GM12878 (cell line): ENCODE measurements at regions not wholly inside any gene's neighbourhood (a gene's known extent, or its start where the extent isn't known, plus 50 kb on each side); places are given as distances from the start of the nearest gene placed in this dataset.

Experiments used
- ATAC-seq: fragments of 200-7000 bp; cut with Tn5 transposase; 3 replicates; pipeline ENCODE4 v1.9.1; 2020; ENCODE audit warnings: mild to moderate bottlenecking, moderate library complexity
- BruUV-seq: library from RNA; stranded (reverse); fragments of 400-500 nt; replicated peaks from 2 replicates; lab custom pipeline; 2021; lab: Mats Ljungman, UMichigan
- CTCF ChIA-PET: fragments of 300-600 bp; sonication (Branson Sonifier 250); formaldehyde crosslinking; extraction: SDS; loops from one replicate; lab custom pipeline; 2021; ENCODE audit warnings: inconsistent platforms; lab: Yijun Ruan, JAX
- POLR2A ChIA-PET: fragments of 350-600 bp; formaldehyde crosslinking; extraction: SDS; loops from one replicate; lab custom pipeline; 2021; ENCODE audit warnings: inconsistent platforms; lab: Charles Lee
- RAD21 ChIA-PET: fragments of 300-600 bp; sonication (Branson Sonifier 250); formaldehyde crosslinking; loops from one replicate; lab custom pipeline; 2023; ENCODE audit warnings: antibody characterized with exemption; ENCODE audit not compliant: unreplicated experiment; lab: Charles Lee
- SMC1A ChIA-PET: fragments of 300-600 bp; sonication (Branson Sonifier 250); formaldehyde crosslinking; loops from one replicate; lab custom pipeline; 2023; ENCODE audit not compliant: unreplicated experiment, uncharacterized antibody; lab: Charles Lee
- DNase-seq: peaks from one replicate; pipeline ENCODE4 v3.0.0-alpha.2; 2011; ENCODE audit warnings: low read depth, low spot score
- FAIRE-seq: peaks from 3 replicates; lab custom pipeline; 2011; peaks lifted over from hg19 to GRCh38; lab: Jason Lieb, UNC
- H2AFZ ChIP-seq: 2 replicates; pipeline ENCODE4 v1.6.0; 2011; ENCODE audit warnings: low read depth, low read length, control low read depth; ENCODE audit not compliant: control insufficient read depth
- H3K27ac ChIP-seq: 2 replicates; pipeline ENCODE4 v1.5.1; 2011; ENCODE audit warnings: control low read depth; ENCODE audit not compliant: control insufficient read depth, insufficient read depth
- H3K27me3 ChIP-seq, 2 experiments: replicated peaks in 1 of 2; 2 replicates each; pipeline versions ENCODE4 v1.6.0 to v1.6.1; 2011; ENCODE audit warnings: low read length in 1 of 2; ENCODE audit not compliant: control insufficient read depth in 2 of 2, insufficient read depth in 2 of 2
- H3K36me3 ChIP-seq, 2 experiments: 2 replicates each; pipeline ENCODE4 v1.5.1; 2011; ENCODE audit warnings: low read length in 1 of 2; ENCODE audit not compliant: control insufficient read depth in 2 of 2, insufficient read depth in 2 of 2
- H3K4me1 ChIP-seq: 2 replicates; pipeline ENCODE4 v1.6.1; 2011; ENCODE audit warnings: mild to moderate bottlenecking, low read length, moderate library complexity, mixed read lengths; ENCODE audit not compliant: control insufficient read depth, insufficient read depth
- H3K4me2 ChIP-seq: 2 replicates; pipeline ENCODE4 v1.6.0; 2011; ENCODE audit warnings: control low read depth; ENCODE audit not compliant: control insufficient read depth, insufficient read depth
- H3K4me3 ChIP-seq: fragments of 200-600 bp; sonication (generic); 2 replicates; pipeline ENCODE4 v1.5.1; 2016
- H3K79me2 ChIP-seq: 2 replicates; pipeline ENCODE4 v1.6.0; 2011; ENCODE audit warnings: low read length; ENCODE audit not compliant: control insufficient read depth, insufficient read depth
- H3K9ac ChIP-seq: 2 replicates; pipeline ENCODE4 v1.8.0; 2011; ENCODE audit warnings: low read length, control low read depth, mixed read lengths; ENCODE audit not compliant: control insufficient read depth, insufficient read depth
- H3K9me3 ChIP-seq: replicated peaks from 3 replicates; pipeline ENCODE4 v1.5.1; 2011; ENCODE audit warnings: mild to moderate bottlenecking, low read length; ENCODE audit not compliant: control insufficient read depth, insufficient read depth
- H4K20me1 ChIP-seq: 2 replicates; pipeline ENCODE4 v1.6.0; 2011; ENCODE audit not compliant: control insufficient read depth, insufficient read depth
- EED ChIP-seq: sonication (generic); IDR thresholded peaks from 2 replicates; pipeline ENCODE4 v1.6.1; 2016; ENCODE audit warnings: antibody characterized with exemption, low read depth
- EGR1 ChIP-seq, 2 experiments: IDR thresholded peaks; 1 replicate in 1 of 2; 2 replicates in 1 of 2; pipeline ENCODE4 v1.6.1; 2011 to 2012; ENCODE audit warnings: low read depth in 2 of 2, low read length in 2 of 2, borderline replicate concordance in 1 of 2, mild to moderate bottlenecking in 1 of 2, moderate library complexity in 1 of 2
- KLF5 ChIP-seq: fragments of 450-650 bp; IDR thresholded peaks from 2 replicates; pipeline ENCODE4 v1.6.1; 2014; ENCODE audit warnings: mild to moderate bottlenecking; ENCODE audit not compliant: partially characterized antibody
- NFXL1 ChIP-seq: fragments of 450-650 bp; IDR thresholded peaks from 2 replicates; pipeline ENCODE4 v1.6.1; 2017; ENCODE audit warnings: antibody characterized with exemption, mild to moderate bottlenecking, borderline replicate concordance
- SP1 ChIP-seq: IDR thresholded peaks from one replicate; pipeline ENCODE4 v1.6.1; 2011; ENCODE audit warnings: low read depth, low read length
- STAT3 ChIP-seq: IDR thresholded peaks from 2 replicates; pipeline ENCODE4 v1.6.1; 2011; ENCODE audit warnings: low read depth, low read length, improper control_type of control experiment
- TBL1XR1 ChIP-seq: IDR thresholded peaks from 2 replicates; pipeline ENCODE4 v1.6.1; 2012; ENCODE audit warnings: low read depth, low read length, improper control_type of control experiment
- USF2 ChIP-seq: IDR thresholded peaks from 2 replicates; pipeline ENCODE4 v1.6.1; 2011; ENCODE audit warnings: low read depth, low read length, improper control_type of control experiment, borderline replicate concordance
- whole genome bisulfite sequencing: methylation state at CpG from one replicate; pipeline ENCODE4 v1.1.6; 2016; ENCODE audit warnings: low lambda C conversion rate; ENCODE audit not compliant: insufficient replicate concordance, insufficient coverage; ENCODE audit errors: missing lambda C conversion rate; 5-methylcytosine and 5-hydroxymethylcytosine counted together
- in situ Hi-C: fragments of 300-500 bp; cut with MboI; formaldehyde crosslinking; loops from 9 replicates; pipeline ENCODE4 v1.14.3; 2018; ENCODE audit warnings: mixed read lengths
- intact Hi-C: fragments of 100-400 bp; cut with micrococcal nuclease; formaldehyde crosslinking; loops from one replicate; pipeline ENCODE4 v1.14.2; 2022; ENCODE audit not compliant: unreplicated experiment

GRCh38 chr10:3848005-3848774 is 63.2 kb upstream of the KLF6 start:
- CTCF ChIA-PET = interaction anchor here (0.7 to 1.2 kb wide), 4 partner anchors 10 to 33 kb away, joined by 3 read pairs; no protein-coding TSS in a partner anchor
- no TSS peak for BruUV-seq
- POLR2A ChIA-PET = interaction anchor here (0.7 to 3.4 kb wide), 4 partner anchors 12 to 63 kb away, joined by 3 to 12 read pairs (median 6); partner anchors contain the start of gene KLF6

More at GRCh38 chr10:3848005-3848774, 63.2 kb upstream of the KLF6 start:
- TF ChIP-seq STAT3 (no peak), EED (no peak), USF2 (no peak), SP1 (no peak), NFXL1 (no peak), KLF5 (no peak), TBL1XR1 (no peak), EGR1 (IDR thresholded peaks at IDR 0.05; ENCODE audit: borderline replicate concordance in 1 of 2, low read depth in 2 of 2, low read length in 2 of 2) (no peak)
- TF ChIP-seq, all 136 proteins: peak for 0
- in situ Hi-C loops = no loop called here
- peaks cover 30% of the 10 kb centered on the region for H3K4me1 ChIP-seq
- no peaks in the 10 kb centered on the region; the same call in 1 of the 3 replicates for H3K9me3 ChIP-seq
- no peak for DNase-seq
- H3K27me3 ChIP-seq = no peaks in the 10 kb centered on the region
- no peak overlapping the region for H3K4me2 ChIP-seq
- ChIA-PET RAD21 (interaction anchor here (1.3 to 7.0 kb wide), 3 partner anchors 14 to 66 kb away, joined by 3 to 135 read pairs (median 4); no protein-coding TSS in a partner anchor), SMC1A (interaction anchor here (0.6 to 12.8 kb wide), 8 partner anchors 12 to 1600 kb away, joined by 3 to 295 read pairs (median 6); no protein-coding TSS in a partner anchor)
- H2AFZ ChIP-seq = no peak overlapping the region
- no peak for FAIRE-seq
- WGBS = 70% methylated on average over 6 of the region's 6 CpGs
- no peaks in the 10 kb centered on the region for H4K20me1 ChIP-seq
- no peak for ATAC-seq
- H3K79me2 ChIP-seq = no peaks in the 10 kb centered on the region
- no peak overlapping the region for H3K9ac ChIP-seq
- H3K4me3 ChIP-seq = no peak overlapping the region
- intact Hi-C loops = no loop called here
- H3K27ac ChIP-seq = no peak overlapping the region
- H3K36me3 ChIP-seq = no peaks in the 10 kb centered on the region
